ENCODE measurements at regions not wholly inside any gene's neighbourhood (a gene's known extent, or its start where the extent isn't known, plus 50 kb on each side); places are given as distances from the start of the nearest gene placed in this dataset.

- Histone ChIP-seq H2BK15ac (ENCODE audit: low read length) (no peak overlapping the region), H3K4ac (replicated peaks; ENCODE audit: insufficient read length, low read depth, low read length) (no peak overlapping the region), H2BK12ac (ENCODE audit: low read depth, low read length) (no peak overlapping the region), H4K5ac (ENCODE audit: insufficient read length, low read depth, low read length) (no peak overlapping the region), H3K23me2 (ENCODE audit: low read depth, low read length) (no peaks in the 10 kb centered on the region), H4K20me1 (replicated peaks in 1 of 2; ENCODE audit: control insufficient read depth in 1 of 2, insufficient read depth in 2 of 2, low read length in 2 of 2) (no peaks in the 10 kb centered on the region), H3K9ac (replicated peaks in 1 of 4; ENCODE audit: extremely low read depth in 1 of 4, low read depth in 3 of 4, low read length in 3 of 4) (no peak overlapping the region), H3K79me1 (ENCODE audit: low read depth, low read length) (no peaks in the 10 kb centered on the region), H2AFZ (ENCODE audit: low read length) (no peak overlapping the region), H2BK5ac (ENCODE audit: low read depth, low read length) (no peak overlapping the region), H2BK120ac (replicated peaks; ENCODE audit: low read depth, low read length) (no peak overlapping the region), H3K4me3 (ENCODE audit: extremely low read depth in 1 of 4, insufficient read depth in 2 of 4, low read depth in 3 of 4, low read length in 4 of 4) (no peak overlapping the region), H3K14ac (ENCODE audit: insufficient read length) (no peak overlapping the region), H3K4me2 (ENCODE audit: insufficient read depth in 1 of 2, low read depth in 2 of 2, low read length in 2 of 2) (no peak overlapping the region), H4K8ac (ENCODE audit: extremely low read depth, insufficient read depth, low read length) (no peak overlapping the region), H3K36me3 (ENCODE audit: control insufficient read depth in 2 of 4, insufficient read depth in 4 of 4, low read length in 3 of 4) (no peaks in the 10 kb centered on the region), H2BK20ac (ENCODE audit: low read length) (no peak overlapping the region), H3K9me3 (ENCODE audit: insufficient read depth in 2 of 2, low read depth in 1 of 2, low read length in 1 of 2) (peaks cover 0 to 2% of the 10 kb centered on the region in 2 experiments; a peak in 1 of 4 replicates), H3K79me2 (ENCODE audit: control insufficient read depth in 1 of 2, insufficient read depth in 2 of 2, low read length in 2 of 2) (no peaks in the 10 kb centered on the region), H3K23ac (ENCODE audit: insufficient read length) (no peak overlapping the region), H3K18ac (ENCODE audit: extremely low read depth, low read length) (no peak overlapping the region), H4K91ac (replicated peaks; ENCODE audit: insufficient read length, low read length) (no peak overlapping the region), H3K27ac (ENCODE audit: low read depth, low read length) (no peak overlapping the region), H3K56ac (replicated peaks; ENCODE audit: insufficient read length, low read depth, low read length) (no peak overlapping the region), H3K27me3 (replicated peaks in 1 of 4; ENCODE audit: control insufficient read depth in 3 of 4, extremely low read depth in 1 of 4, insufficient read depth in 3 of 4, low read length in 3 of 4) (no peaks in the 10 kb centered on the region), H3K4me1 (replicated peaks in 1 of 4; ENCODE audit: control insufficient read depth in 3 of 4, insufficient read depth in 4 of 4, low read length in 3 of 4) (no peaks in the 10 kb centered on the region), H2AK5ac (ENCODE audit: low read depth, low read length) (no peak overlapping the region)
- no peak for DNase-seq (ENCODE audit: low read depth in 1 of 2, low spot score in 2 of 2)
- FAIRE-seq: no peak
- ChIA-PET POLR2A (ENCODE audit: partially characterized antibody) (no interaction called here), CTCF (ENCODE audit: partially characterized antibody) (interaction anchor here (1.0 kb wide), 1 partner anchor 582 kb away, joined by 3 read pairs; no protein-coding TSS in a partner anchor)
- 64% methylated on average over 3 of the region's 3 CpGs; no CpG with 5 or more reads in 1 of the 2 experiments for WGBS, 2 experiments (ENCODE audit: extremely low coverage in 1 of 2, insufficient coverage in 1 of 2, insufficient read length in 1 of 2, insufficient replicate concordance in 2 of 2, low coverage in 1 of 2, low lambda C conversion rate in 2 of 2, missing lambda C conversion rate in 1 of 2)
- no peak for TF ChIP-seq MAX (IDR thresholded peaks at IDR 0.05)
- no peak for TF ChIP-seq RAD21 (IDR thresholded peaks at IDR 0.05 in 1 of 2, conservative IDR thresholded peaks at IDR 0.05 in 1 of 2; ENCODE audit: low read depth in 2 of 2, low read length in 2 of 2)
- TF ChIP-seq SAP30 (IDR thresholded peaks at IDR 0.05; ENCODE audit: insufficient read depth, insufficient replicate concordance, low read length): no peak
- TF ChIP-seq TEAD4 (IDR thresholded peaks at IDR 0.05; ENCODE audit: low read depth, low read length): no peak
- TF ChIP-seq SP4 (IDR thresholded peaks at IDR 0.05; ENCODE audit: low read length): no peak
- TF ChIP-seq EZH2 (IDR thresholded peaks at IDR 0.05; ENCODE audit: low read depth, low read length, severe bottlenecking): no peak
- no peak for TF ChIP-seq TCF12 (IDR thresholded peaks at IDR 0.05; ENCODE audit: low read depth, low read length)
- TF ChIP-seq TAF1 (IDR thresholded peaks at IDR 0.05; ENCODE audit: low read depth, low read length): no peak
- TF ChIP-seq CTBP2 (IDR thresholded peaks at IDR 0.05; ENCODE audit: borderline replicate concordance, insufficient read depth, insufficient read length, low read length): no peak
- TF ChIP-seq RXRA (IDR thresholded peaks at IDR 0.05; ENCODE audit: insufficient read depth, low read depth, low read length): no peak
- TF ChIP-seq CREB1 (IDR thresholded peaks at IDR 0.05): no peak
- no peak for TF ChIP-seq EGR1 (IDR thresholded peaks at IDR 0.05; ENCODE audit: borderline replicate concordance, low read depth, low read length)
- no peak for TF ChIP-seq PHF8 (conservative IDR thresholded peaks at IDR 0.05; ENCODE audit: low read depth, low read length)
- no peak for TF ChIP-seq BACH1 (IDR thresholded peaks at IDR 0.05; ENCODE audit: low read length)
- no peak for TF ChIP-seq FOSL1 (IDR thresholded peaks at IDR 0.05; ENCODE audit: insufficient read depth, low read depth, low read length)
Measured at GRCh38 chr5:8765886-8766285, 780.0 kb downstream of the SEMA5A start.

Measured in H1 (cell line).